ENCODE measurements at regions not wholly inside any gene's neighbourhood (a gene's known extent, or its start where the extent isn't known, plus 50 kb on each side); places are given as distances from the start of the nearest gene placed in this dataset.

- TF ChIP-seq CTCF (IDR thresholded peaks at IDR 0.05; ENCODE audit: extremely low read depth in 1 of 2, insufficient read depth in 1 of 2, low read depth in 1 of 2, low read length in 2 of 2) (no peak), POLR2A (IDR thresholded peaks at IDR 0.05; ENCODE audit: low read depth, low read length) (no peak), EZH2 (IDR thresholded peaks at IDR 0.05; ENCODE audit: borderline replicate concordance, low read depth, low read length, severe bottlenecking) (no peak), MAX (IDR thresholded peaks at IDR 0.05; ENCODE audit: insufficient read depth, insufficient read length) (no peak), POLR2AphosphoS5 (IDR thresholded peaks at IDR 0.05; ENCODE audit: insufficient read depth, low read depth, low read length) (no peak), FOS (IDR thresholded peaks at IDR 0.05; ENCODE audit: borderline replicate concordance, insufficient read depth, low read length) (no peak)
These were observed 102.9 kb downstream of the MPP7 start for GRCh38 chr10:28199941-28200340.

All from endothelial cell of umbilical vein (primary cell).